Fibroblast of lung (primary cell): ENCODE measurements at regions not wholly inside any gene's neighbourhood (a gene's known extent, or its start where the extent isn't known, plus 50 kb on each side); places are given as distances from the start of the nearest gene placed in this dataset.

Source experiments
- DNase-seq, 2 donors: peaks; one replicate each; pipeline versions ENCODE4 v3.0.0 to v3.0.0-alpha.2; 2010; ENCODE audit warnings: low read depth in 2 of 2
- H2AFZ ChIP-seq: 2 replicates; pipeline ENCODE4 v1.5.1; 2012; ENCODE audit warnings: low read length, control low read depth, inconsistent platforms
- H3K27ac ChIP-seq: 2 replicates; pipeline ENCODE4 v1.5.1; 2011; ENCODE audit warnings: low read length, control low read depth; ENCODE audit not compliant: insufficient read depth
- H3K27me3 ChIP-seq: 2 replicates; pipeline ENCODE4 v1.5.1; 2011; ENCODE audit warnings: mild to moderate bottlenecking, low read length; ENCODE audit not compliant: control insufficient read depth, insufficient read depth
- H3K36me3 ChIP-seq: 2 replicates; pipeline ENCODE4 v1.5.1; 2011; ENCODE audit warnings: low read length; ENCODE audit not compliant: control insufficient read depth, insufficient read depth
- H3K4me1 ChIP-seq: 2 replicates; pipeline ENCODE4 v1.5.1; 2011; ENCODE audit warnings: low read length; ENCODE audit not compliant: control insufficient read depth, insufficient read depth; ENCODE audit errors: extremely low read depth
- H3K4me2 ChIP-seq: 2 replicates; pipeline ENCODE4 v1.5.1; 2011; ENCODE audit warnings: low read length, control low read depth; ENCODE audit not compliant: insufficient read depth; ENCODE audit errors: extremely low read depth
- H3K4me3 ChIP-seq, 4 experiments: fragments of 200-600 bp in 1 of 4; sonication (generic) in 1 of 4; replicated peaks in 1 of 4; 2 replicates each; pipeline ENCODE4 v1.5.1; 2011 to 2016; ENCODE audit warnings: low read length in 4 of 4, low read depth in 3 of 4, mild to moderate bottlenecking in 3 of 4, control low read depth in 2 of 4, inconsistent platforms in 1 of 4, mixed read lengths in 1 of 4; ENCODE audit not compliant: insufficient read depth in 1 of 4; ENCODE audit errors: control extremely low read depth in 1 of 4
- H3K79me2 ChIP-seq: 2 replicates; pipeline ENCODE4 v1.5.1; 2012; ENCODE audit warnings: mild to moderate bottlenecking, low read length, inconsistent platforms; ENCODE audit not compliant: control insufficient read depth, insufficient read depth
- H3K9ac ChIP-seq: 2 replicates; pipeline ENCODE4 v1.5.1; 2011; ENCODE audit warnings: mild to moderate bottlenecking, low read length, control low read depth; ENCODE audit not compliant: insufficient read depth
- H3K9me3 ChIP-seq: 2 replicates; pipeline ENCODE4 v1.5.1; 2012; ENCODE audit warnings: low read depth, low read length; ENCODE audit not compliant: control insufficient read depth, insufficient read depth
- H4K20me1 ChIP-seq: 2 replicates; pipeline ENCODE4 v1.5.1; 2011; ENCODE audit warnings: low read length; ENCODE audit not compliant: control insufficient read depth, insufficient read depth; ENCODE audit errors: extremely low read depth
- CTCF ChIP-seq, 2 donors: IDR thresholded peaks in 1 of 2; conservative IDR thresholded peaks in 1 of 2; 1 replicate in 1 of 2; 2 replicates in 1 of 2; pipeline ENCODE4 v1.5.1; 2011 to 2012; ENCODE audit warnings: low read length in 2 of 2, control low read depth in 1 of 2, inconsistent platforms in 1 of 2, low read depth in 1 of 2, mild to moderate bottlenecking in 1 of 2
- EZH2 ChIP-seq: IDR thresholded peaks from 2 replicates; pipeline ENCODE4 v1.5.1; 2012; ENCODE audit warnings: low read length, control low read depth, mild to moderate bottlenecking; ENCODE audit errors: missing control alignments

- H3K36me3 ChIP-seq: no peaks in the 10 kb centered on the region
- TF ChIP-seq CTCF (conservative IDR thresholded peaks at IDR 0.05 in 1 of 2, IDR thresholded peaks at IDR 0.05 in 1 of 2; ENCODE audit: low read depth in 1 of 2, low read length in 2 of 2) (no peak), EZH2 (no peak)
- no peak overlapping the region for H2AFZ ChIP-seq
- no peak for DNase-seq
- peaks cover 2% of the 10 kb centered on the region for H3K4me1 ChIP-seq
- no peak overlapping the region for H3K4me2 ChIP-seq
- H3K4me3 ChIP-seq: no peak overlapping the region
- no peaks in the 10 kb centered on the region for H3K9me3 ChIP-seq
- no peak overlapping the region for H3K9ac ChIP-seq
- no peak overlapping the region for H3K27ac ChIP-seq
- H3K79me2 ChIP-seq: no peaks in the 10 kb centered on the region
- H3K27me3 ChIP-seq: no peaks in the 10 kb centered on the region
- no peaks in the 10 kb centered on the region for H4K20me1 ChIP-seq
These were observed 243.1 kb downstream of the DLL1 start for GRCh38 chr6:170047823-170048222.

GRCh38 chr6:170046791-170047626, 243.9 kb downstream of the DLL1 start:
- Histone ChIP-seq H3K9ac (no peak overlapping the region), H3K79me2 (no peaks in the 10 kb centered on the region), H3K27me3 (no peaks in the 10 kb centered on the region), H2AFZ (no peak overlapping the region), H4K20me1 (no peaks in the 10 kb centered on the region), H3K9me3 (no peaks in the 10 kb centered on the region), H3K4me1 (peaks cover 2% of the 10 kb centered on the region), H3K4me3 (no peak overlapping the region), H3K4me2 (no peak overlapping the region), H3K36me3 (no peaks in the 10 kb centered on the region), H3K27ac (no peak overlapping the region)
- TF ChIP-seq EZH2: no peak
- TF ChIP-seq CTCF (conservative IDR thresholded peaks at IDR 0.05 in 1 of 2, IDR thresholded peaks at IDR 0.05 in 1 of 2; ENCODE audit: low read depth in 1 of 2, low read length in 2 of 2): no peak
- DNase-seq: peak in 1 of 2 donors; percentile 55

GRCh38 chr6:170045981-170046667, 244.8 kb downstream of the DLL1 start:
- Histone ChIP-seq H3K36me3 (no peaks in the 10 kb centered on the region), H2AFZ (no peak overlapping the region), H3K4me3 (no peak overlapping the region), H3K27ac (no peak overlapping the region), H3K9me3 (no peaks in the 10 kb centered on the region), H3K27me3 (no peaks in the 10 kb centered on the region), H3K4me2 (no peak overlapping the region), H3K4me1 (peaks cover 2% of the 10 kb centered on the region), H4K20me1 (no peaks in the 10 kb centered on the region), H3K9ac (no peak overlapping the region), H3K79me2 (no peaks in the 10 kb centered on the region)
- no peak for DNase-seq
- no peak for TF ChIP-seq EZH2
- TF ChIP-seq CTCF (conservative IDR thresholded peaks at IDR 0.05 in 1 of 2, IDR thresholded peaks at IDR 0.05 in 1 of 2; ENCODE audit: low read depth in 1 of 2, low read length in 2 of 2): no peak
